GM23338 (cell line): ENCODE measurements at regions not wholly inside any gene's neighbourhood (a gene's known extent, or its start where the extent isn't known, plus 50 kb on each side); places are given as distances from the start of the nearest gene placed in this dataset.

ENCODE experiments used
- ATAC-seq: fragments of 200-7000 bp; cut with Tn5 transposase; 3 replicates; pipeline ENCODE4 v1.9.1; 2020
- DNase-seq: peaks from one replicate; pipeline ENCODE4 v3.0.0-alpha.2; 2015; ENCODE audit warnings: low spot score
- H2AFZ ChIP-seq: fragments of 200-600 bp; sonication (generic); 2 replicates; pipeline ENCODE4 v1.8.0; 2016; ENCODE audit warnings: antibody characterized with exemption, mild to moderate bottlenecking, moderate library complexity
- H3F3A ChIP-seq: fragments of 200-600 bp; sonication (generic); replicated peaks from 2 replicates; pipeline ENCODE4 v1.8.0; 2017; ENCODE audit warnings: antibody characterized with exemption, mixed run types, low read depth
- H3K27ac ChIP-seq: fragments of 200-600 bp; sonication (generic); 2 replicates; pipeline ENCODE4 v1.6.1; 2016; ENCODE audit warnings: low read depth
- H3K27me3 ChIP-seq: fragments of 200-600 bp; sonication (generic); 2 replicates; pipeline ENCODE4 v1.8.0; 2016; ENCODE audit warnings: mild to moderate bottlenecking, mixed run types, moderate library complexity; ENCODE audit not compliant: insufficient read depth
- H3K36me3 ChIP-seq: fragments of 200-600 bp; sonication (generic); 2 replicates; pipeline ENCODE4 v1.8.0; 2016; ENCODE audit warnings: mild to moderate bottlenecking; ENCODE audit not compliant: insufficient read depth
- H3K4me1 ChIP-seq: fragments of 200-600 bp; sonication (generic); 2 replicates; pipeline ENCODE4 v1.8.0; 2016; ENCODE audit warnings: mild to moderate bottlenecking, moderate library complexity; ENCODE audit not compliant: insufficient read depth
- H3K4me2 ChIP-seq: fragments of 200-600 bp; sonication (generic); 2 replicates; pipeline ENCODE4 v1.7.1; 2017; ENCODE audit warnings: mixed run types
- H3K4me3 ChIP-seq: fragments of 200-600 bp; sonication (generic); 2 replicates; pipeline ENCODE4 v1.6.1; 2016; ENCODE audit warnings: mixed run types
- H3K79me2 ChIP-seq: fragments of 200-600 bp; sonication (generic); replicated peaks from 2 replicates; pipeline ENCODE4 v1.8.0; 2017; ENCODE audit warnings: mild to moderate bottlenecking; ENCODE audit not compliant: insufficient read depth
- H3K9me2 ChIP-seq: fragments of 200-600 bp; sonication (generic); 2 replicates; pipeline ENCODE4 v1.8.0; 2017; ENCODE audit not compliant: insufficient read depth
- H4K20me1 ChIP-seq: fragments of 200-600 bp; sonication (generic); replicated peaks from 2 replicates; pipeline ENCODE4 v1.8.0; 2017; ENCODE audit warnings: mild to moderate bottlenecking; ENCODE audit not compliant: insufficient read depth
- H3K27ac Mint-ChIP-seq: 2 replicates; pipeline ENCODE4 v1.8.0; 2020; ENCODE audit warnings: inconsistent platforms, mild to moderate bottlenecking, moderate library complexity, mixed read lengths
- H3K27me3 Mint-ChIP-seq: 3 replicates; pipeline ENCODE4 v1.8.0; 2022; ENCODE audit warnings: low read depth, mild to moderate bottlenecking, moderate library complexity, mixed read lengths, inconsistent platforms; ENCODE audit not compliant: insufficient read depth, poor library complexity
- H3K36me3 Mint-ChIP-seq: 3 replicates; pipeline ENCODE4 v1.8.0; 2021; ENCODE audit warnings: low read depth, mild to moderate bottlenecking, inconsistent platforms, moderate library complexity, mixed read lengths
- H3K4me1 Mint-ChIP-seq: 3 replicates; pipeline ENCODE4 v1.8.0; 2020; ENCODE audit warnings: mild to moderate bottlenecking, inconsistent platforms, mixed read lengths
- H3K4me3 Mint-ChIP-seq: 3 replicates; pipeline ENCODE4 v1.8.0; 2021; ENCODE audit warnings: moderate library complexity, mild to moderate bottlenecking, inconsistent platforms, mixed read lengths
- H3K9me3 Mint-ChIP-seq: 3 replicates; pipeline ENCODE4 v1.8.0; 2020; ENCODE audit warnings: moderate library complexity, mild to moderate bottlenecking, inconsistent platforms, mixed read lengths
- CREB1 ChIP-seq: fragments of 250-450 bp; sonication (Bioruptor Pico); IDR thresholded peaks from 2 replicates; pipeline ENCODE4 v1.5.0; 2020; ENCODE audit warnings: low read depth, mild to moderate bottlenecking, moderate library complexity
- EZH2 ChIP-seq: fragments of 200-600 bp; sonication (generic); IDR thresholded peaks from one replicate; pipeline ENCODE4 v1.8.0; 2017; ENCODE audit warnings: antibody characterized with exemption, mild to moderate bottlenecking, low read depth; ENCODE audit not compliant: unreplicated experiment
- EZH2phosphoT487 ChIP-seq: fragments of 200-600 bp; sonication (generic); IDR thresholded peaks from one replicate; pipeline ENCODE4 v1.8.1; 2018; ENCODE audit warnings: antibody characterized with exemption; ENCODE audit not compliant: unreplicated experiment
- JUNB ChIP-seq: IDR thresholded peaks from one replicate; pipeline ENCODE4 v1.6.1; 2016; ENCODE audit warnings: antibody characterized with exemption; ENCODE audit not compliant: unreplicated experiment
- NANOG ChIP-seq: IDR thresholded peaks from 2 replicates; pipeline ENCODE4 v1.6.1; 2016; ENCODE audit warnings: antibody characterized with exemption, borderline replicate concordance
- POLR2AphosphoS5 ChIP-seq: IDR thresholded peaks from 2 replicates; pipeline ENCODE4 v1.6.1; 2016; ENCODE audit warnings: antibody characterized with exemption, low read depth
- REST ChIP-seq: IDR thresholded peaks from one replicate; pipeline ENCODE4 v1.6.1; 2018; ENCODE audit warnings: antibody characterized with exemption; ENCODE audit not compliant: unreplicated experiment
- ZNF114 ChIP-seq: fragments of 250-450 bp; sonication (Bioruptor Pico); IDR thresholded peaks from 2 replicates; pipeline ENCODE4 v1.5.0; 2020; ENCODE audit warnings: mild to moderate bottlenecking, moderate library complexity
- ZNF331 ChIP-seq: fragments of 250-450 bp; sonication (Bioruptor Pico); IDR thresholded peaks from 2 replicates; pipeline ENCODE4 v1.5.0; 2020; ENCODE audit warnings: low read depth, mild to moderate bottlenecking, moderate library complexity
- TF ChIP-seq, protein P1 (sequence below): IDR thresholded peaks from 2 replicates; pipeline ENCODE4 v1.6.1; 2016; ENCODE audit warnings: antibody characterized with exemption

DNA sequence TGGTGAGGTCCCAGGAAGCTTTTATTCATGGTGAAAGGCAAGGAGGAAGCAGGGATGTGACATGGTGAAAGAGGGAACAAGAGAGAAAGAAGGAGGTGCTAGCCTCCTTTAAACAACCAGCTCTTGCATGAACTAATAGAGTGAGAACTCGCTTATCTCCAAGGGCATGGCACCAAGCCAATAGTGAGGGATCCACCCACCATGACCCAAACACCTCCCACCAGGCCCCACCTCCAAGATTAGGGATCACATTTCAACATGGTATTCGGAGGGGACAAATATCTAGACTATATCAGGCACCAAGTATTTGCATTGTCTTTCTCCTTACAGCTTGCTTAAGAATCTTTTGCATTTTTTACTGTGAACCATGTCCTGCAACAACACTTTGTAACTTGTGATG is 91.9 kb upstream of the DHRS4 start:
- Histone ChIP-seq H3K27ac (no peak overlapping the region), H2AFZ (peak overlapping the region; percentile 1), H4K20me1 (no peaks in the 10 kb centered on the region), H3K4me1 (no peaks in the 10 kb centered on the region), H3K4me3 (no peak overlapping the region), H3K9me2 (no peaks in the 10 kb centered on the region; the same call in 1 of the 2 replicates), H3K79me2 (no peaks in the 10 kb centered on the region), H3K4me2 (no peak overlapping the region), H3K36me3 (no peaks in the 10 kb centered on the region), H3K27me3 (no peaks in the 10 kb centered on the region), H3F3A (no peaks in the 10 kb centered on the region)
- peak; percentile 62 for ATAC-seq
- no peak overlapping the region for H3K4me3 Mint-ChIP-seq
- no peaks in the 10 kb centered on the region for H3K9me3 Mint-ChIP-seq
- H3K36me3 Mint-ChIP-seq, result no peaks in the 10 kb centered on the region
- DNase-seq, result peak; percentile 15
- peaks cover 2% of the 10 kb centered on the region for H3K27me3 Mint-ChIP-seq
- no peak overlapping the region for H3K27ac Mint-ChIP-seq
- TF ChIP-seq, protein P1, sequence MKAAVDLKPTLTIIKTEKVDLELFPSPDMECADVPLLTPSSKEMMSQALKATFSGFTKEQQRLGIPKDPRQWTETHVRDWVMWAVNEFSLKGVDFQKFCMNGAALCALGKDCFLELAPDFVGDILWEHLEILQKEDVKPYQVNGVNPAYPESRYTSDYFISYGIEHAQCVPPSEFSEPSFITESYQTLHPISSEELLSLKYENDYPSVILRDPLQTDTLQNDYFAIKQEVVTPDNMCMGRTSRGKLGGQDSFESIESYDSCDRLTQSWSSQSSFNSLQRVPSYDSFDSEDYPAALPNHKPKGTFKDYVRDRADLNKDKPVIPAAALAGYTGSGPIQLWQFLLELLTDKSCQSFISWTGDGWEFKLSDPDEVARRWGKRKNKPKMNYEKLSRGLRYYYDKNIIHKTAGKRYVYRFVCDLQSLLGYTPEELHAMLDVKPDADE, result no peak
- H3K4me1 Mint-ChIP-seq, result peaks cover 13% of the 10 kb centered on the region

DNA sequence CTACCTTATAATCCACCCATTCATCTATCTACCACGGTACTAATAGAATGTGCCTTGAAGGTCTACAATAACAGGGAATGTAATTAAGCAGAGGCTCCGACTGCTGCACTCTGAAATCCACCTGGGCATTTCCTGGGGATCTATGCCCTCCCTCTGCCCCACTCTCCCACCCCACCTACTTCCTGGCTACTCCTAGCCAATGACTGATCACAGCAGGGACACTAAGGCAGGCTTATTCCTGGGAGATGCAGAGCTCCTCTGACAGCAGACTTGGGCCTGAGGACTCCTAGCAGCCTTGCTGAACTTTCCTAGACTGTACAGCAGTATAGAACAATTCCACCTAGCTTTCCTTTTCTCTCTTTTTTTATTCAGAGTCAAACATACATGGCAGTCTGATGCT is 91.1 kb upstream of the DHRS4 start:
- Histone ChIP-seq H3K4me1 (no peaks in the 10 kb centered on the region), H3K27me3 (no peaks in the 10 kb centered on the region), H3K9me2 (no peaks in the 10 kb centered on the region; the same call in 1 of the 2 replicates), H3K4me3 (no peak overlapping the region), H2AFZ (0 out of 2 replicates have a peak overlapping the region, but pooled peaks have one; percentile 10), H3K36me3 (no peaks in the 10 kb centered on the region), H3F3A (no peaks in the 10 kb centered on the region), H3K4me2 (no peak overlapping the region), H3K79me2 (no peaks in the 10 kb centered on the region), H4K20me1 (no peaks in the 10 kb centered on the region), H3K27ac (no peak overlapping the region)
- Mint-ChIP-seq H3K27me3 (peaks cover 2% of the 10 kb centered on the region), H3K27ac (no peak overlapping the region), H3K9me3 (no peaks in the 10 kb centered on the region), H3K4me3 (no peak overlapping the region), H3K4me1 (peaks cover 13% of the 10 kb centered on the region), H3K36me3 (no peaks in the 10 kb centered on the region)
- no peak for DNase-seq
- ATAC-seq, result peak; percentile 28; the same call in 2 of the 3 replicates
- TF ChIP-seq EZH2phosphoT487, result no peak
- no peak for TF ChIP-seq REST
- TF ChIP-seq POLR2AphosphoS5, result no peak
- no peak for TF ChIP-seq ZNF114 (CRISPR knock-in tag)
- TF ChIP-seq, protein P1, result no peak
- TF ChIP-seq EZH2, result no peak
- no peak for TF ChIP-seq ZNF331 (CRISPR knock-in tag)
- no peak for TF ChIP-seq NANOG
- TF ChIP-seq JUNB, result no peak
- no peak for TF ChIP-seq CREB1 (CRISPR knock-in tag)
